OCI-LY1 (cell line): ENCODE measurements at regions not wholly inside any gene's neighbourhood (a gene's known extent, or its start where the extent isn't known, plus 50 kb on each side); places are given as distances from the start of the nearest gene placed in this dataset.

ENCODE experiments used
- EZH2 ChIP-seq: fragments of 200-600 bp; sonication (generic), shearing (Covaris generic); IDR thresholded peaks from 2 replicates; pipeline ENCODE4 v1.8.0; 2017; ENCODE audit warnings: borderline replicate concordance, mixed run types, mild to moderate bottlenecking, antibody characterized with exemption, low read length, moderate library complexity, mixed read lengths
- TF ChIP-seq, protein P1 (sequence below): fragments of 200-600 bp; sonication (generic), shearing (Covaris generic); IDR thresholded peaks from 2 replicates; pipeline ENCODE4 v1.5.1; 2017; ENCODE audit warnings: mild to moderate bottlenecking, antibody characterized with exemption, low read length, moderate library complexity, mixed read lengths

DNA sequence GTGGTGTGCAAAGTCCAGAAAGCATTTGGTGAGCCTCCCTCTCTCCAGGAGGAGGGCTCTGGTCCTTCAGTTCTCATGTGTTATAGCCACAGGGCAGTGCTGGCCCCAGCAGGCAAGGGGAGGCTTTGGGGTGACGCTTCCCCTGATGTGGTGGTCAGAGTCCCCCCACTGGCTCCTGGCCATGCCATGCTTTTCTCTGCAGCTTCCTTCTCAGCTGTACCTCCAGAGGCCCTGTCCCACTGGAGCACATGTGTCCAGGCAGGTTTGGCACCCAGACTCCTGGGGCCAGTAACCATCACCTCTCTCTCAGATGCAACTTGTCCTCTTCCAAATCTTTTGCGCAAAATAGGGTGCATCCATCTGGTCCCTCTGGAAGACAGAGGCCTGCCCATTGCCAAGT lies 233.0 kb upstream of the ZNF32 start:
- TF ChIP-seq EZH2, result no peak
- TF ChIP-seq, protein P1, sequence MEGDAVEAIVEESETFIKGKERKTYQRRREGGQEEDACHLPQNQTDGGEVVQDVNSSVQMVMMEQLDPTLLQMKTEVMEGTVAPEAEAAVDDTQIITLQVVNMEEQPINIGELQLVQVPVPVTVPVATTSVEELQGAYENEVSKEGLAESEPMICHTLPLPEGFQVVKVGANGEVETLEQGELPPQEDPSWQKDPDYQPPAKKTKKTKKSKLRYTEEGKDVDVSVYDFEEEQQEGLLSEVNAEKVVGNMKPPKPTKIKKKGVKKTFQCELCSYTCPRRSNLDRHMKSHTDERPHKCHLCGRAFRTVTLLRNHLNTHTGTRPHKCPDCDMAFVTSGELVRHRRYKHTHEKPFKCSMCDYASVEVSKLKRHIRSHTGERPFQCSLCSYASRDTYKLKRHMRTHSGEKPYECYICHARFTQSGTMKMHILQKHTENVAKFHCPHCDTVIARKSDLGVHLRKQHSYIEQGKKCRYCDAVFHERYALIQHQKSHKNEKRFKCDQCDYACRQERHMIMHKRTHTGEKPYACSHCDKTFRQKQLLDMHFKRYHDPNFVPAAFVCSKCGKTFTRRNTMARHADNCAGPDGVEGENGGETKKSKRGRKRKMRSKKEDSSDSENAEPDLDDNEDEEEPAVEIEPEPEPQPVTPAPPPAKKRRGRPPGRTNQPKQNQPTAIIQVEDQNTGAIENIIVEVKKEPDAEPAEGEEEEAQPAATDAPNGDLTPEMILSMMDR, result no peak
